Caki2 (cell line): ENCODE measurements at regions not wholly inside any gene's neighbourhood (a gene's known extent, or its start where the extent isn't known, plus 50 kb on each side); places are given as distances from the start of the nearest gene placed in this dataset.

Experiments used
- DNase-seq: peaks from one replicate; pipeline ENCODE4 v3.0.0-alpha.2; 2015; ENCODE audit warnings: low read depth
- in situ Hi-C: cut with HindIII; loops from 2 replicates; pipeline ENCODE4 v1.10.0; 2016; ENCODE audit warnings: low sequenced_read_pairs, low pct_unique_long_range_greater_than_20kb, mixed read lengths

- no peak for DNase-seq
- in situ Hi-C loops: no loop called here
These were observed 409.1 kb downstream of the QKI start for GRCh38 chr6:163823577-163823976.

GRCh38 chr6:163820745-163821458 is 406.4 kb downstream of the QKI start:
- in situ Hi-C loops: no loop called here

GRCh38 chr6:163820171-163820570 is 405.7 kb downstream of the QKI start:
- in situ Hi-C loops: no loop called here
- no peak for DNase-seq

More at GRCh38 chr6:163820745-163821458, 406.4 kb downstream of the QKI start:
- no peak for DNase-seq

- no peak for DNase-seq
- in situ Hi-C loops: no loop called here
These were observed 404.2 kb downstream of the QKI start for GRCh38 chr6:163818719-163819118.

- in situ Hi-C loops: no loop called here
- DNase-seq: no peak
These were observed 401.9 kb downstream of the QKI start for GRCh38 chr6:163816441-163816840.

- in situ Hi-C loops: no loop called here
- DNase-seq: no peak
These were observed 401.3 kb downstream of the QKI start for GRCh38 chr6:163815796-163816195.

GRCh38 chr6:163814494-163815364 is 400.2 kb downstream of the QKI start:
- in situ Hi-C loops: no loop called here
- peak; percentile 85 for DNase-seq

GRCh38 chr6:163813979-163814493 is 399.5 kb downstream of the QKI start:
- no peak for DNase-seq
- in situ Hi-C loops: no loop called here

- no peak for DNase-seq
- in situ Hi-C loops: no loop called here
These were observed 396.8 kb downstream of the QKI start for GRCh38 chr6:163811317-163811716.

- in situ Hi-C loops: no loop called here
- DNase-seq: no peak
These were observed 394.8 kb downstream of the QKI start for GRCh38 chr6:163809364-163809763.

- in situ Hi-C loops: no loop called here
- DNase-seq: no peak
These were observed 394.4 kb downstream of the QKI start for GRCh38 chr6:163808871-163809270.

- DNase-seq: no peak
- in situ Hi-C loops: no loop called here
These were observed 393.7 kb downstream of the QKI start for GRCh38 chr6:163808231-163808630.

- in situ Hi-C loops: no loop called here
These were observed 392.4 kb downstream of the QKI start for GRCh38 chr6:163806755-163807499.

GRCh38 chr6:163804991-163805390 is 390.5 kb downstream of the QKI start:
- in situ Hi-C loops: no loop called here
- no peak for DNase-seq

More at GRCh38 chr6:163806755-163807499, 392.4 kb downstream of the QKI start:
- DNase-seq: no peak

- no peak for DNase-seq
- in situ Hi-C loops: no loop called here
These were observed 387.7 kb downstream of the QKI start for GRCh38 chr6:163802267-163802666.

GRCh38 chr6:163797296-163797845 is 382.9 kb downstream of the QKI start:
- in situ Hi-C loops: no loop called here
- no peak for DNase-seq

GRCh38 chr6:163793011-163793983 is 378.8 kb downstream of the QKI start:
- DNase-seq: peak; percentile 72
- in situ Hi-C loops: no loop called here
